H7 (cell line): ENCODE measurements at regions not wholly inside any gene's neighbourhood (a gene's known extent, or its start where the extent isn't known, plus 50 kb on each side); places are given as distances from the start of the nearest gene placed in this dataset.
"Not testable (repeated sequence)": the region's sequence is repeated elsewhere in the genome, so short reads cannot be mapped to it uniquely, and the experiment has no call there.

Experiments
- DNase-seq: peaks from one replicate; pipeline ENCODE4 v3.0.0; 2012
- H3K27me3 ChIP-seq: 2 replicates; pipeline ENCODE4 v1.6.0; 2011; ENCODE audit warnings: mild to moderate bottlenecking, low read length; ENCODE audit not compliant: control insufficient read depth, insufficient read depth
- H3K36me3 ChIP-seq: replicated peaks from 2 replicates; pipeline ENCODE4 v1.5.1; 2011; ENCODE audit warnings: low read length; ENCODE audit not compliant: control insufficient read depth, insufficient read depth
- H3K4me3 ChIP-seq: 2 replicates; pipeline ENCODE4 v1.5.1; 2011; ENCODE audit warnings: low read depth, mild to moderate bottlenecking, control low read depth, low read length, moderate library complexity; ENCODE audit not compliant: insufficient read depth

- Histone ChIP-seq H3K27me3 (no peaks in the 10 kb centered on the region), H3K4me3 (no peak overlapping the region), H3K36me3 (no peaks in the 10 kb centered on the region)
- DNase-seq = no peak
Observed at GRCh38 chr10:118874171-118874570, 119.4 kb upstream of the CACUL1 start.

- Histone ChIP-seq H3K36me3 (no peaks in the 10 kb centered on the region), H3K27me3 (no peaks in the 10 kb centered on the region), H3K4me3 (no peak overlapping the region)
- DNase-seq = no peak
Observed at GRCh38 chr10:118875087-118875486, 120.3 kb upstream of the CACUL1 start.

- H3K27me3 ChIP-seq = no peaks in the 10 kb centered on the region
- DNase-seq = no peak
- H3K36me3 ChIP-seq = no peaks in the 10 kb centered on the region
- H3K4me3 ChIP-seq = no peak overlapping the region
Observed at GRCh38 chr10:118882741-118883140, 128.0 kb upstream of the CACUL1 start.

GRCh38 chr10:118892255-118892654 lies 137.3 kb upstream of the NANOS1 start:
- Histone ChIP-seq H3K27me3 (no peaks in the 10 kb centered on the region), H3K4me3 (no peak overlapping the region), H3K36me3 (no peaks in the 10 kb centered on the region)
- no peak for DNase-seq

- H3K27me3 ChIP-seq, H3K36me3 ChIP-seq, DNase-seq, H3K4me3 ChIP-seq: not testable (repeated sequence)
Observed at GRCh38 chr10:118894891-118895290, 134.6 kb upstream of the NANOS1 start.

GRCh38 chr10:118900617-118901016 lies 128.9 kb upstream of the NANOS1 start:
- Histone ChIP-seq H3K4me3 (no peak overlapping the region), H3K36me3 (no peaks in the 10 kb centered on the region), H3K27me3 (no peaks in the 10 kb centered on the region)
- DNase-seq = peak; percentile 53

- H3K27me3 ChIP-seq = no peaks in the 10 kb centered on the region
- H3K36me3 ChIP-seq = no peaks in the 10 kb centered on the region
- H3K4me3 ChIP-seq = no peak overlapping the region
- DNase-seq = no peak
Observed at GRCh38 chr10:118901380-118901779, 128.1 kb upstream of the NANOS1 start.

GRCh38 chr10:118901906-118902305 lies 127.6 kb upstream of the NANOS1 start:
- no peak for DNase-seq
- H3K36me3 ChIP-seq = no peaks in the 10 kb centered on the region
- no peaks in the 10 kb centered on the region for H3K27me3 ChIP-seq
- no peak overlapping the region for H3K4me3 ChIP-seq

GRCh38 chr10:118902656-118903055 lies 126.9 kb upstream of the NANOS1 start:
- H3K27me3 ChIP-seq, H3K4me3 ChIP-seq, H3K36me3 ChIP-seq, DNase-seq: not testable (repeated sequence)

- Histone ChIP-seq H3K36me3 (no peaks in the 10 kb centered on the region), H3K27me3 (no peaks in the 10 kb centered on the region), H3K4me3 (no peak overlapping the region)
- DNase-seq = no peak
Observed at GRCh38 chr10:118903251-118903650, 126.3 kb upstream of the NANOS1 start.

- no peaks in the 10 kb centered on the region for H3K27me3 ChIP-seq
- no peaks in the 10 kb centered on the region for H3K36me3 ChIP-seq
- DNase-seq = no peak
Observed at GRCh38 chr10:118903691-118904090, 125.8 kb upstream of the NANOS1 start.

GRCh38 chr10:118904286-118904685 lies 125.2 kb upstream of the NANOS1 start:
- no peak for DNase-seq
- H3K4me3 ChIP-seq = no peak overlapping the region
- H3K27me3 ChIP-seq = no peaks in the 10 kb centered on the region
- no peaks in the 10 kb centered on the region for H3K36me3 ChIP-seq

More at GRCh38 chr10:118903691-118904090, 125.8 kb upstream of the NANOS1 start:
- no peak overlapping the region for H3K4me3 ChIP-seq

- no peak for DNase-seq
- Histone ChIP-seq H3K27me3 (no peaks in the 10 kb centered on the region), H3K36me3 (no peaks in the 10 kb centered on the region), H3K4me3 (no peak overlapping the region)
Observed at GRCh38 chr10:118907051-118907450, 122.5 kb upstream of the NANOS1 start.

- Histone ChIP-seq H3K27me3 (no peaks in the 10 kb centered on the region), H3K36me3 (no peaks in the 10 kb centered on the region), H3K4me3 (no peak overlapping the region)
- DNase-seq = no peak
Observed at GRCh38 chr10:118908557-118909256, 120.8 kb upstream of the NANOS1 start.

GRCh38 chr10:118910702-118911101 lies 118.8 kb upstream of the NANOS1 start:
- no peak overlapping the region for H3K4me3 ChIP-seq
- no peak for DNase-seq
- no peaks in the 10 kb centered on the region for H3K36me3 ChIP-seq
- no peaks in the 10 kb centered on the region for H3K27me3 ChIP-seq

- Histone ChIP-seq H3K36me3 (no peaks in the 10 kb centered on the region), H3K27me3 (no peaks in the 10 kb centered on the region), H3K4me3 (no peak overlapping the region)
- no peak for DNase-seq
Observed at GRCh38 chr10:118911363-118911762, 118.2 kb upstream of the NANOS1 start.
